Upper lobe of left lung (tissue), 4 donors: ENCODE measurements at regions not wholly inside any gene's neighbourhood (a gene's known extent, or its start where the extent isn't known, plus 50 kb on each side); places are given as distances from the start of the nearest gene placed in this dataset.

Experiments
- EP300 ChIP-seq, 4 donors: sonication (generic); formaldehyde crosslinking; IDR thresholded peaks; one replicate each; pipeline ENCODE4 v1.5.1; 2017; ENCODE audit warnings: antibody characterized with exemption in 4 of 4, control low read depth in 2 of 4
- POLR2A ChIP-seq, 4 donors: fragments of 450-650 bp; IDR thresholded peaks; one replicate each; pipeline ENCODE4 v1.5.1; 2016 to 2017; ENCODE audit warnings: antibody characterized with exemption in 4 of 4, mild to moderate bottlenecking in 2 of 4
- POLR2AphosphoS5 ChIP-seq, 2 donors: sonication (generic); formaldehyde crosslinking; IDR thresholded peaks; one replicate each; pipeline ENCODE4 v1.5.1; 2017; ENCODE audit warnings: antibody characterized with exemption in 2 of 2
- TF ChIP-seq, protein P1 (sequence below), 6 experiments: fragments of 450-650 bp in 4 of 6; fragments of 200-600 bp in 2 of 6; sonication (generic) in 2 of 6; IDR thresholded peaks; one replicate each; pipeline ENCODE4 v1.5.1; 2016 to 2019; ENCODE audit warnings: antibody characterized with exemption in 6 of 6

DNA sequence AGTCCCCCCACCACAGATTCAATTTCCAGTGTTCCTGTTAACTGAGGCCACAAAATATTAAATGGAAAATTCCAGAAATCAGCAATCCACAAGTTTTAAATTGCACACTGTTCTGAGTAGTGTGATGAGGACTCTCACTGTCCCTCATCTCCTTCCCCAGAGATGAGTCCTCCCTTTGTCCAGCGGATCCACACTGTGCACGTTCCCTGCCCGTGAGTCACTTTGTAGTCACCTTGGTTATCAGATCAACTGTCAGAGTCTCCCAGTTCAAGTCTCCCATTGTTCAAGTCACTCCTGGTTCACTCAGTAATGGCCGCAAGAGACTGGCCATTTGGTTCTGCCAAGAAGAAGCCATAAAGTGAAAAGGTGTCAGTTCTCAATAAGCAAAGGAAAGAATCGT, 168.6 kb upstream of the AFDN start:
- TF ChIP-seq, protein P1, sequence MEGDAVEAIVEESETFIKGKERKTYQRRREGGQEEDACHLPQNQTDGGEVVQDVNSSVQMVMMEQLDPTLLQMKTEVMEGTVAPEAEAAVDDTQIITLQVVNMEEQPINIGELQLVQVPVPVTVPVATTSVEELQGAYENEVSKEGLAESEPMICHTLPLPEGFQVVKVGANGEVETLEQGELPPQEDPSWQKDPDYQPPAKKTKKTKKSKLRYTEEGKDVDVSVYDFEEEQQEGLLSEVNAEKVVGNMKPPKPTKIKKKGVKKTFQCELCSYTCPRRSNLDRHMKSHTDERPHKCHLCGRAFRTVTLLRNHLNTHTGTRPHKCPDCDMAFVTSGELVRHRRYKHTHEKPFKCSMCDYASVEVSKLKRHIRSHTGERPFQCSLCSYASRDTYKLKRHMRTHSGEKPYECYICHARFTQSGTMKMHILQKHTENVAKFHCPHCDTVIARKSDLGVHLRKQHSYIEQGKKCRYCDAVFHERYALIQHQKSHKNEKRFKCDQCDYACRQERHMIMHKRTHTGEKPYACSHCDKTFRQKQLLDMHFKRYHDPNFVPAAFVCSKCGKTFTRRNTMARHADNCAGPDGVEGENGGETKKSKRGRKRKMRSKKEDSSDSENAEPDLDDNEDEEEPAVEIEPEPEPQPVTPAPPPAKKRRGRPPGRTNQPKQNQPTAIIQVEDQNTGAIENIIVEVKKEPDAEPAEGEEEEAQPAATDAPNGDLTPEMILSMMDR (IDR thresholded peaks at IDR 0.05): no peak
- TF ChIP-seq POLR2A (IDR thresholded peaks at IDR 0.05) (no peak), POLR2AphosphoS5 (IDR thresholded peaks at IDR 0.05) (no peak), EP300 (IDR thresholded peaks at IDR 0.05) (no peak)
